Liver (tissue), 8 donors: ENCODE measurements at regions not wholly inside any gene's neighbourhood (a gene's known extent, or its start where the extent isn't known, plus 50 kb on each side); places are given as distances from the start of the nearest gene placed in this dataset.

ENCODE experiments used
- DNase-seq: peaks from one replicate; pipeline ENCODE4 v3.0.0-alpha.2; 2017; ENCODE audit warnings: low spot score
- H3K27ac ChIP-seq, 2 donors: one replicate each; pipeline ENCODE4 v1.7.0; 2013; ENCODE audit warnings: inconsistent platforms in 2 of 2, low read length in 2 of 2, control low read depth in 1 of 2, low read depth in 1 of 2, mild to moderate bottlenecking in 1 of 2
- H3K27me3 ChIP-seq, 4 donors: one replicate each; pipeline versions ENCODE4 v1.6.1 to v1.7.0; 2013; ENCODE audit warnings: low read length in 3 of 4, inconsistent platforms in 1 of 4, mild to moderate bottlenecking in 1 of 4, moderate library complexity in 1 of 4; ENCODE audit not compliant: control insufficient read depth in 4 of 4, insufficient read depth in 4 of 4
- H3K36me3 ChIP-seq, 4 donors: one replicate each; pipeline versions ENCODE4 v1.6.1 to v1.7.0; 2013; ENCODE audit warnings: low read length in 3 of 4, mild to moderate bottlenecking in 3 of 4, low read depth in 1 of 4, moderate library complexity in 1 of 4; ENCODE audit not compliant: control insufficient read depth in 4 of 4, insufficient read depth in 3 of 4
- H3K4me1 ChIP-seq, 4 donors: one replicate each; pipeline versions ENCODE4 v1.6.1 to v1.7.0; 2013; ENCODE audit warnings: low read length in 3 of 4, mild to moderate bottlenecking in 3 of 4, moderate library complexity in 1 of 4; ENCODE audit not compliant: control insufficient read depth in 4 of 4, insufficient read depth in 4 of 4
- H3K4me3 ChIP-seq, 3 donors: one replicate each; pipeline versions ENCODE4 v1.6.1 to v1.7.0; 2013; ENCODE audit warnings: low read length in 3 of 3, control low read depth in 1 of 3, low read depth in 1 of 3, mild to moderate bottlenecking in 1 of 3
- H3K9ac ChIP-seq, 2 donors: one replicate each; pipeline ENCODE4 v1.7.0; 2013; ENCODE audit warnings: low read length in 2 of 2, mild to moderate bottlenecking in 2 of 2, moderate library complexity in 2 of 2, control low read depth in 1 of 2, low read depth in 1 of 2
- H3K9me3 ChIP-seq, 4 donors: one replicate each; pipeline versions ENCODE4 v1.6.1 to v1.7.0; 2013; ENCODE audit warnings: low read length in 3 of 4; ENCODE audit not compliant: control insufficient read depth in 4 of 4
- EGR1 ChIP-seq, 2 donors: IDR thresholded peaks; 2 replicates each; pipeline ENCODE4 v1.6.1; 2016 to 2018; ENCODE audit warnings: antibody characterized with exemption in 2 of 2, low read depth in 2 of 2
- FOXA1 ChIP-seq: IDR thresholded peaks from 2 replicates; pipeline ENCODE4 v1.6.1; 2016; ENCODE audit warnings: antibody characterized with exemption
- FOXA2 ChIP-seq: IDR thresholded peaks from 2 replicates; pipeline ENCODE4 v1.6.1; 2016; ENCODE audit warnings: antibody characterized with exemption
- GABPA ChIP-seq, 2 donors: IDR thresholded peaks in 1 of 2; conservative IDR thresholded peaks in 1 of 2; 2 replicates each; pipeline ENCODE4 v1.6.1; 2016; ENCODE audit warnings: antibody characterized with exemption in 2 of 2, mild to moderate bottlenecking in 1 of 2, moderate library complexity in 1 of 2
- HNF4G ChIP-seq: IDR thresholded peaks from 2 replicates; pipeline ENCODE4 v1.6.1; 2016; ENCODE audit warnings: antibody characterized with exemption
- JUND ChIP-seq, 2 donors: IDR thresholded peaks; 2 replicates each; pipeline ENCODE4 v1.6.1; 2016; ENCODE audit warnings: antibody characterized with exemption in 2 of 2
- NR2F2 ChIP-seq: IDR thresholded peaks from 2 replicates; pipeline ENCODE4 v1.6.1; 2016; ENCODE audit warnings: antibody characterized with exemption
- RAD21 ChIP-seq, 2 donors: IDR thresholded peaks; 2 replicates each; pipeline ENCODE4 v1.6.1; 2016; ENCODE audit warnings: antibody characterized with exemption in 2 of 2, mild to moderate bottlenecking in 2 of 2
- RXRA ChIP-seq, 2 donors: IDR thresholded peaks; 2 replicates each; pipeline ENCODE4 v1.6.1; 2017 to 2018; ENCODE audit warnings: antibody characterized with exemption in 2 of 2, mild to moderate bottlenecking in 1 of 2
- SP1 ChIP-seq: IDR thresholded peaks from 2 replicates; pipeline ENCODE4 v1.6.1; 2018; ENCODE audit warnings: antibody characterized with exemption, mild to moderate bottlenecking
- TAF1 ChIP-seq: conservative IDR thresholded peaks from 2 replicates; pipeline ENCODE4 v1.6.1; 2016; ENCODE audit warnings: antibody characterized with exemption, mild to moderate bottlenecking
- YY1 ChIP-seq: IDR thresholded peaks from 2 replicates; pipeline ENCODE4 v1.6.1; 2016; ENCODE audit warnings: antibody characterized with exemption, mild to moderate bottlenecking
- WGBS: extraction: QIAGEN DNeasy Blood & Tissue Kit; methylation state at CpG from one replicate; pipeline ENCODE4 v1.1.7; 2013; 5-methylcytosine and 5-hydroxymethylcytosine counted together
- TF ChIP-seq, protein P1 (sequence below): fragments of 150-350 bp; IDR thresholded peaks from 2 replicates; pipeline ENCODE4 v1.5.1; 2017; ENCODE audit warnings: improper control_type of control experiment, low read depth, low read length; ENCODE audit not compliant: missing input control
- TF ChIP-seq, protein P2 (sequence below): IDR thresholded peaks from 2 replicates; pipeline ENCODE4 v1.6.1; 2016; ENCODE audit warnings: antibody characterized with exemption
- TF ChIP-seq, protein P3 (sequence below): IDR thresholded peaks from 2 replicates; pipeline ENCODE4 v1.6.1; 2016; ENCODE audit warnings: antibody characterized with exemption, mild to moderate bottlenecking
- TF ChIP-seq, protein P4 (sequence below): IDR thresholded peaks from 2 replicates; pipeline ENCODE4 v1.6.1; 2016; ENCODE audit warnings: antibody characterized with exemption
- donor health status: healthy.
- donor health status: healthy.
- donor health status: healthy.
- donor health status: healthy.
- donor health status: healthy.

DNA sequence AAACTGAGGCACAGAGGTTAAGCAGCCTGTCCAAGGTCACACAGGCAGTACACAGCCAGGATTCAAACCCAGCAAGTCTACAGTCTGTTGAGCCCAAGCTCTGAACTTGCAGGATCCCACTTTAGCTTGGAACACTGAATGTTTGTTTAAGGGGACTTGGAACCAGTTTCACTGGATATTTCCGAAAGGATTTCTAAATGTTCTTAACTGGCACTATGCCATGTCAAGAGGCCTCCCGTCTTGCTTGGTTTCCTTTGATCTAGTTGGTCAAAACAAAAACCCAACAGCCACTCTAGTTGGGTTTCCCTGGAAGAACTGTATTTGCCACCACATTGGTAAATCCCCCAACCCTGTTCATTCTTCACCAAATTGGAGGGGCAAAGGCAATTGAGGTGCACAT is 317.6 kb upstream of the KAZN start (continued):
- TF ChIP-seq, protein P1, sequence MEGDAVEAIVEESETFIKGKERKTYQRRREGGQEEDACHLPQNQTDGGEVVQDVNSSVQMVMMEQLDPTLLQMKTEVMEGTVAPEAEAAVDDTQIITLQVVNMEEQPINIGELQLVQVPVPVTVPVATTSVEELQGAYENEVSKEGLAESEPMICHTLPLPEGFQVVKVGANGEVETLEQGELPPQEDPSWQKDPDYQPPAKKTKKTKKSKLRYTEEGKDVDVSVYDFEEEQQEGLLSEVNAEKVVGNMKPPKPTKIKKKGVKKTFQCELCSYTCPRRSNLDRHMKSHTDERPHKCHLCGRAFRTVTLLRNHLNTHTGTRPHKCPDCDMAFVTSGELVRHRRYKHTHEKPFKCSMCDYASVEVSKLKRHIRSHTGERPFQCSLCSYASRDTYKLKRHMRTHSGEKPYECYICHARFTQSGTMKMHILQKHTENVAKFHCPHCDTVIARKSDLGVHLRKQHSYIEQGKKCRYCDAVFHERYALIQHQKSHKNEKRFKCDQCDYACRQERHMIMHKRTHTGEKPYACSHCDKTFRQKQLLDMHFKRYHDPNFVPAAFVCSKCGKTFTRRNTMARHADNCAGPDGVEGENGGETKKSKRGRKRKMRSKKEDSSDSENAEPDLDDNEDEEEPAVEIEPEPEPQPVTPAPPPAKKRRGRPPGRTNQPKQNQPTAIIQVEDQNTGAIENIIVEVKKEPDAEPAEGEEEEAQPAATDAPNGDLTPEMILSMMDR = no peak

DNA sequence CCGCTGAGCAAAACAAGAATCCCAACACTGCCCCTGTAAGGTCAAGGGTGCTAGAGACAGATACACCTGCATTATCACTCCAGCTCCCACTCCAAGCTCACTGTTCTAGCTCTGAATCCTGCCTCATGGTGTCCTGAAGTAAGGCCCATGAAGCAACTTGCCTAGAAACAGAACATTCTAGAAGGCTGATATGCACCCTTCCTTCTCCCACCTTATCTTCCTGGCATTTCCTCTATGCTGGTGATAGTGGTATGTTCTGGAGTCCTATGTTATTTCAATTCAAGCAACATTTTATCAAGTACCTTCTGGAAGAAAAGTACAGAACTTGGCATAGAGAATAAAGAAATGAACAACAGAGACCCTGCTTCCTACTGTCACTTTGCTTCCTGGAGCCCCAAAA is 317.1 kb upstream of the KAZN start:
- Histone ChIP-seq H3K36me3 (no peaks in the 10 kb centered on the region), H3K27ac (no peak overlapping the region), H3K9ac (no peak overlapping the region), H3K27me3 (peaks cover 0 to 5% (median 0%) of the 10 kb centered on the region in 4 donors), H3K4me3 (no peak overlapping the region), H3K4me1 (no peaks in the 10 kb centered on the region), H3K9me3 (peaks cover 0 to 5% (median 0%) of the 10 kb centered on the region in 4 donors)
- DNase-seq = no peak
- no peak for TF ChIP-seq FOXA2
- TF ChIP-seq RXRA (IDR thresholded peaks at IDR 0.05) = no peak
- TF ChIP-seq, protein P1 = no peak
- TF ChIP-seq HNF4G = no peak
- TF ChIP-seq, protein P2, sequence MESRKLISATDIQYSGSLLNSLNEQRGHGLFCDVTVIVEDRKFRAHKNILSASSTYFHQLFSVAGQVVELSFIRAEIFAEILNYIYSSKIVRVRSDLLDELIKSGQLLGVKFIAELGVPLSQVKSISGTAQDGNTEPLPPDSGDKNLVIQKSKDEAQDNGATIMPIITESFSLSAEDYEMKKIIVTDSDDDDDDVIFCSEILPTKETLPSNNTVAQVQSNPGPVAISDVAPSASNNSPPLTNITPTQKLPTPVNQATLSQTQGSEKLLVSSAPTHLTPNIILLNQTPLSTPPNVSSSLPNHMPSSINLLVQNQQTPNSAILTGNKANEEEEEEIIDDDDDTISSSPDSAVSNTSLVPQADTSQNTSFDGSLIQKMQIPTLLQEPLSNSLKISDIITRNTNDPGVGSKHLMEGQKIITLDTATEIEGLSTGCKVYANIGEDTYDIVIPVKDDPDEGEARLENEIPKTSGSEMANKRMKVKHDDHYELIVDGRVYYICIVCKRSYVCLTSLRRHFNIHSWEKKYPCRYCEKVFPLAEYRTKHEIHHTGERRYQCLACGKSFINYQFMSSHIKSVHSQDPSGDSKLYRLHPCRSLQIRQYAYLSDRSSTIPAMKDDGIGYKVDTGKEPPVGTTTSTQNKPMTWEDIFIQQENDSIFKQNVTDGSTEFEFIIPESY = no peak
- TF ChIP-seq SP1 = no peak
- TF ChIP-seq YY1 = no peak
- TF ChIP-seq JUND (IDR thresholded peaks at IDR 0.05) = no peak
- no peak for TF ChIP-seq EGR1 (IDR thresholded peaks at IDR 0.05; ENCODE audit: low read depth in 2 of 2)
- TF ChIP-seq TAF1 = no peak
- TF ChIP-seq RAD21 (IDR thresholded peaks at IDR 0.05) = no peak
- WGBS = 46% methylated on average over 1 of the region's 1 CpG

DNA sequence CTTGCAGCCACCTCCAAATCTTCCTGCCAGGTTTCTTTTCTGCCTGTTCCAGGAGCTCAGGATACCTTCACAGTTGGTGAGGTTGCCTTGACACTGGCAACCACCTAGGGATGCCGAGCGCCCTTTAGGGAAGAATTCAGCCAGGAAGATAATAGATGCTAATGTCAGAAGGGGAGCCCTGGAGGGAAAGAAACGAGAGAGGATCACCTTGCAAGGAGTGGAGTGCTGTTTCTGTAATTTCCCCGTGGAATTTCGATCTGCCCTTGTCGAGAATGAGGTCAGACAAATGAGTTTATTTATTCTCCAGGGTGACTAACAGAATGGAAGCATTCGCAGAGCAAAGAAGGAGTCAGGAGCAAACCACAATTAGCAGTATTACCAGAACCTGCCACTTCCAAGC is 315.8 kb upstream of the KAZN start:
- no peak overlapping the region for H3K27ac ChIP-seq
- H3K36me3 ChIP-seq = no peaks in the 10 kb centered on the region
- 33% methylated on average over 7 of the region's 7 CpGs for WGBS
- H3K9ac ChIP-seq = no peak overlapping the region
- no peak for DNase-seq
- H3K4me3 ChIP-seq = no peak overlapping the region
- H3K27me3 ChIP-seq = peaks cover 0 to 5% (median 0%) of the 10 kb centered on the region in 4 donors
- H3K4me1 ChIP-seq = no peaks in the 10 kb centered on the region
- peaks cover 0 to 5% (median 0%) of the 10 kb centered on the region in 4 donors for H3K9me3 ChIP-seq
- no peak for TF ChIP-seq RXRA (IDR thresholded peaks at IDR 0.05)
- TF ChIP-seq FOXA1 = no peak
- no peak for TF ChIP-seq TAF1
- no peak for TF ChIP-seq YY1
- TF ChIP-seq, protein P3, sequence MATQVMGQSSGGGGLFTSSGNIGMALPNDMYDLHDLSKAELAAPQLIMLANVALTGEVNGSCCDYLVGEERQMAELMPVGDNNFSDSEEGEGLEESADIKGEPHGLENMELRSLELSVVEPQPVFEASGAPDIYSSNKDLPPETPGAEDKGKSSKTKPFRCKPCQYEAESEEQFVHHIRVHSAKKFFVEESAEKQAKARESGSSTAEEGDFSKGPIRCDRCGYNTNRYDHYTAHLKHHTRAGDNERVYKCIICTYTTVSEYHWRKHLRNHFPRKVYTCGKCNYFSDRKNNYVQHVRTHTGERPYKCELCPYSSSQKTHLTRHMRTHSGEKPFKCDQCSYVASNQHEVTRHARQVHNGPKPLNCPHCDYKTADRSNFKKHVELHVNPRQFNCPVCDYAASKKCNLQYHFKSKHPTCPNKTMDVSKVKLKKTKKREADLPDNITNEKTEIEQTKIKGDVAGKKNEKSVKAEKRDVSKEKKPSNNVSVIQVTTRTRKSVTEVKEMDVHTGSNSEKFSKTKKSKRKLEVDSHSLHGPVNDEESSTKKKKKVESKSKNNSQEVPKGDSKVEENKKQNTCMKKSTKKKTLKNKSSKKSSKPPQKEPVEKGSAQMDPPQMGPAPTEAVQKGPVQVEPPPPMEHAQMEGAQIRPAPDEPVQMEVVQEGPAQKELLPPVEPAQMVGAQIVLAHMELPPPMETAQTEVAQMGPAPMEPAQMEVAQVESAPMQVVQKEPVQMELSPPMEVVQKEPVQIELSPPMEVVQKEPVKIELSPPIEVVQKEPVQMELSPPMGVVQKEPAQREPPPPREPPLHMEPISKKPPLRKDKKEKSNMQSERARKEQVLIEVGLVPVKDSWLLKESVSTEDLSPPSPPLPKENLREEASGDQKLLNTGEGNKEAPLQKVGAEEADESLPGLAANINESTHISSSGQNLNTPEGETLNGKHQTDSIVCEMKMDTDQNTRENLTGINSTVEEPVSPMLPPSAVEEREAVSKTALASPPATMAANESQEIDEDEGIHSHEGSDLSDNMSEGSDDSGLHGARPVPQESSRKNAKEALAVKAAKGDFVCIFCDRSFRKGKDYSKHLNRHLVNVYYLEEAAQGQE = no peak
- no peak for TF ChIP-seq NR2F2
- no peak for TF ChIP-seq GABPA (IDR thresholded peaks at IDR 0.05 in 1 of 2, conservative IDR thresholded peaks at IDR 0.05 in 1 of 2)
- TF ChIP-seq, protein P4, sequence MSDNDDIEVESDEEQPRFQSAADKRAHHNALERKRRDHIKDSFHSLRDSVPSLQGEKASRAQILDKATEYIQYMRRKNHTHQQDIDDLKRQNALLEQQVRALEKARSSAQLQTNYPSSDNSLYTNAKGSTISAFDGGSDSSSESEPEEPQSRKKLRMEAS = no peak
- no peak for TF ChIP-seq FOXA2
- no peak for TF ChIP-seq RAD21 (IDR thresholded peaks at IDR 0.05)
- TF ChIP-seq SP1 = no peak
